ENCODE measurements at regions not wholly inside any gene's neighbourhood (a gene's known extent, or its start where the extent isn't known, plus 50 kb on each side); places are given as distances from the start of the nearest gene placed in this dataset.

GRCh38 chr9:16147726-16148125, 594.9 kb downstream of the CCDC171 start:
- TF ChIP-seq, protein P1, sequence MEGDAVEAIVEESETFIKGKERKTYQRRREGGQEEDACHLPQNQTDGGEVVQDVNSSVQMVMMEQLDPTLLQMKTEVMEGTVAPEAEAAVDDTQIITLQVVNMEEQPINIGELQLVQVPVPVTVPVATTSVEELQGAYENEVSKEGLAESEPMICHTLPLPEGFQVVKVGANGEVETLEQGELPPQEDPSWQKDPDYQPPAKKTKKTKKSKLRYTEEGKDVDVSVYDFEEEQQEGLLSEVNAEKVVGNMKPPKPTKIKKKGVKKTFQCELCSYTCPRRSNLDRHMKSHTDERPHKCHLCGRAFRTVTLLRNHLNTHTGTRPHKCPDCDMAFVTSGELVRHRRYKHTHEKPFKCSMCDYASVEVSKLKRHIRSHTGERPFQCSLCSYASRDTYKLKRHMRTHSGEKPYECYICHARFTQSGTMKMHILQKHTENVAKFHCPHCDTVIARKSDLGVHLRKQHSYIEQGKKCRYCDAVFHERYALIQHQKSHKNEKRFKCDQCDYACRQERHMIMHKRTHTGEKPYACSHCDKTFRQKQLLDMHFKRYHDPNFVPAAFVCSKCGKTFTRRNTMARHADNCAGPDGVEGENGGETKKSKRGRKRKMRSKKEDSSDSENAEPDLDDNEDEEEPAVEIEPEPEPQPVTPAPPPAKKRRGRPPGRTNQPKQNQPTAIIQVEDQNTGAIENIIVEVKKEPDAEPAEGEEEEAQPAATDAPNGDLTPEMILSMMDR (IDR thresholded peaks at IDR 0.05; ENCODE audit: borderline replicate concordance, extremely low read depth, low read length, poor library complexity, severe bottlenecking), result no peak
- TF ChIP-seq EZH2 (IDR thresholded peaks at IDR 0.05; ENCODE audit: borderline replicate concordance, low read depth, low read length, severe bottlenecking), result no peak

Data from DND-41 (cell line).